HG03196 (cell line): ENCODE measurements at regions not wholly inside any gene's neighbourhood (a gene's known extent, or its start where the extent isn't known, plus 50 kb on each side); places are given as distances from the start of the nearest gene placed in this dataset.
"Not testable (repeated sequence)": the region's sequence is repeated elsewhere in the genome, so short reads cannot be mapped to it uniquely, and the experiment has no call there.

Experiments used
- ATAC-seq: cut with Tn5 transposase; IDR thresholded peaks from one replicate; pipeline ENCODE4 v1.9.1; 2021; ENCODE audit not compliant: unreplicated experiment

DNA sequence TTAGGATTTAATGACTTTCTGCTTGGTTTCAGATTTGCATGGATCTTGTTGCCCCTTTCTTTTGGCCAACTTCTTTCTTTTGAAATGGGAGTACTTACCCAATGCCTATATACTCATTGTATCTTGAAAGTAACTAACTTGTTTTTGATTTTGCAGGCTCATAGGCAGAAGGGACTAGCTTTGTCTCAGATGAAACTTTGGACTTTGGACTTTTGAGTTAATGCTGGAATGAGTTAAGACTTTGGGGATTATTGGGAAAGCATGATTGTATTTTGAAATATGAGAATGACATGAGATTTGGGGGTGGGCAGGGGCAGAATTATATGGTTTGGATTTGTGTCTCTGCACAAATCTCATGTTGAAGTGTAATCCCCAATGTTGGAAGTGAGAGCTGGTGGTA is 657.1 kb downstream of the TMTC2 start:
- ATAC-seq = no peak

DNA sequence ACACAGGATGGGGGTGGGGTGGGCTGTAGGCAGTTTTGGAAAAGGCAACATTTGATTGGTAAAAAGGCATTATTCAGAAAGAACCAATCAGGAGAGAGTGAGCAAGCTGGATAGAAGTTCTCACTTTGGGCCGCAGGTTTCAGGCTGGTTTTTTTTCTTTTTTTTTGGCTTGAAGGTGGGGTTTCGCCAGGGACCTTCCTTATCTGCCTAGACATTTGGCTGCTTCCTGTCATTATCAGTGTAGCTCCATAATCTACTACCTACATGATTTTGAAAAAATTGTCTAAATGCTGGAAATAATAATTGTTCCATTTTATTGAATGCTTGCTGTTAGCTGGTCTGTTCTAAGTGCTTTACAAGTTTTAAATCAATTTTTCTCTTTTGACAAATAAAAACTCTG is 649.0 kb downstream of the TMTC2 start:
- ATAC-seq = no peak

DNA sequence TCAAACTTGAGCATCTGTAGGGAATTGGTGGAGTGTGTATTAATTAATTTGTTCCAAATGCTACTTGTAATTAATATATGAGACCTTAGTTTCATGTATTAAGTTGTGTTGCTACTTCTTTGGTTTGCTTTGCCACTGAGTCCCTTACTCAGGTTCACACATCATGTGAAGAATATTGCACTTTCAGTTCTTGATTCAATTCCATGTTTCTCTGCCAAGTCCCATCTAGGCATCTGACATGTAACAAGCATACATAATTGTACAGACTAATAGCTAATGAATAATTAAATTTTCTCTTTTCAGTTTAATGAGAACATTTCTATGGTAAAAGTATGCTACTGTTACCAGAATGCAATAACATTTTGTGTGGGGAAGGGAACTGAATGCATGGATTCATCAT is 640.0 kb downstream of the TMTC2 start:
- ATAC-seq = no peak

DNA sequence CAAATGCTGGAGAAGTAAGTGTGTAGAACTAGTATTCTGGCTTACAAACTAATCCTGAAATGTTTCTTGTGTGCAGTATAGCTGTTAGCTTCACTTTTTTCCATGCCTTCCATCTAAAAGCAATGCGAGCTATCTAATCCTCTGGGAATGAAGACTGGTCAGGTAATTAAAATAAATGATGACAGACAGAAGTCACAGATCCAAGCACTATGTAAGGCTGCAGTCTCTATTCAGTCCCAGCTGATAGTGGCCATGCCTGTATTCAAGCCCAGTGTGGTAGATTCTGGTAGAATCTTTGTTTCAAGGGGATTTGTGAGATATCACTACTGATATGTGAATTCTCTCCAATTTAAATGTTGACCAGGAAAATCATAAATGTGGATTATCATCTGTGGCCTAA is 637.2 kb downstream of the TMTC2 start:
- ATAC-seq = no peak

DNA sequence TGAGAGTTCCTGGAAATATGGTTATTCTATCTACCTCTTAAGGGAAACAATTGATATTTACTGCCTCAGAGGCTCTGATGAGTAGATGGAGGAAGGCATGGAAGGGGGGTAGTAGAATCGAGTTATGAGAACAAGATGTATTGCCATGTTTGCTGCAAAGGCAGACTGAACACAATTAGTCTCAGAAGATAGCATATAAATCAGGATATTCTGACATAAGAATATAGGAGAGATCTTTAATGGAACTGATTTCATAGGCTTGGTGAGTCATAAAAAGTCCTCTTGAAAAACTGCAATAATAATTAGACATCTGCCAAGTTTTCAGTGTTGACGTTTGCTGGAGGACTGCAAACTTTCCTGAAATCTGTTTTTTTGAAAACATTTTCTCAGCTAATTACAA is 636.1 kb downstream of the TMTC2 start:
- ATAC-seq = no peak

DNA sequence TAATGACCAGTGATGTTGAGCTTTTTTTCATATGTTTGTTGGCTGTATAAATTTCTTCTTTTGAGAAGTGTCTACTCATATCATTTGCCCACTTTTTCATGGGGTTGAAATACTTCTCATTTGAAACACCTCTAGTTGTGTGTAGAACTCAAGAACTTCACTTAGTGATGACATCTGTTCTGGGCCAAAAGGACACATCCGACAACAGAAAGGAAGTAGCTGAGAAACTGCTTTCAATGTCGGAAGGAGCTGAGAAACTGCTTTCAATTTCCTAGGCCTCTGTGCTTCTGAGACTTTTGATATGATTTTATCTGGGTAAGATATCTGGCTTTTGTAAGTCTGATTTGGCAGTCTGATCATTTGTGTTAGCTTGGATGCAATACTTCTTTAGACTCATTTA is 635.3 kb downstream of the TMTC2 start:
- no peak for ATAC-seq

DNA sequence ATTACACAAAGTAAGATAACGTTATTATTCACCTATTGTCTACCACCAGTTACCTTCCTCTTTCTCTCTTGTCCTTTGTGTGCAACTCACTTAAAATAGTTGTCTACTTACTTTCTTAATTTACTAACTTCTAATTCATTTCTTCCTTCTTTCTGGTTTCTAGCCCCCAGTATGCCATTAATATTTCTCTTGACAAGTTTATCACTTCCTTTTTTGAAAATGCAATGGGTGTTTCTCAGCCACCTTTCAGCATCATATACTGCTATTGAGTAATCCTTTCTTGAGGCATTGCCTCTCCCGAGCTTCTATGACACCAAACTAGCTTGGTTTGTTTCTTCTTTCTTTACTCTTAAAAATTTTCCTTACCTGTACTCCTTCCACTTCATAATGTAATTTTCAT is 633.6 kb downstream of the TMTC2 start:
- no peak for ATAC-seq

DNA sequence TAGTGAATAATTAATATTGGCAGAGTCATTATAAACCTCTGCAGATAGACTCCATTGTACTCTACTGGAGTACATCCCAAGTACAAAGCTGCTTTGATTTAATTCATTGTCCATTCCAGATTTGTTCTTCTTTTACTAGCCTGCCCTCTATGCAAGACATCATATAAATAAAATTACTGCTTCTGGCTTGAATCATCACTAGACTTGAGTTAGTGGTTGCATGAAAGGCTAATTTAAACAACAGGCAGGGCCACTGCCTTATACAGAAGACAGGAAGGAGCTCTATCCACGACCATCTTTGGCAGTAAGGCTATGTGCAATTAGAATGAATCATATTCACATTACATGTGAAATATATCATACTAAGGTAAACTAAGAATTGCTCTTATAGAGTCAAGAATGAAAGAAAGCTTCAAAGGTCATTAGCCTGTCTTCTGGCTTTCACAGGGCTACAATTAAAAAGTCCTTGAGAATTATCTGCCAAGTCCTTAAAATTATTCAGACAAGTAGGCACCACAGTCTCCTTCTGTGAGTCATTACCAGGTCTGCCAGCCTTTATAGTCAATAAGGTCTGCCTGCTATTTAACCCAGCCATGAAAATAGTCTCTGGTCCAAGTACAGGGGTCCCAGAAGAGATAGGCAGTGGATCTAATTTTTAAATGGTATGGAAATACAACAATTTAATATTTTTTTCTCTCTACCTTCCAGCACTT is 631.8 kb downstream of the TMTC2 start:
- no peak for ATAC-seq

DNA sequence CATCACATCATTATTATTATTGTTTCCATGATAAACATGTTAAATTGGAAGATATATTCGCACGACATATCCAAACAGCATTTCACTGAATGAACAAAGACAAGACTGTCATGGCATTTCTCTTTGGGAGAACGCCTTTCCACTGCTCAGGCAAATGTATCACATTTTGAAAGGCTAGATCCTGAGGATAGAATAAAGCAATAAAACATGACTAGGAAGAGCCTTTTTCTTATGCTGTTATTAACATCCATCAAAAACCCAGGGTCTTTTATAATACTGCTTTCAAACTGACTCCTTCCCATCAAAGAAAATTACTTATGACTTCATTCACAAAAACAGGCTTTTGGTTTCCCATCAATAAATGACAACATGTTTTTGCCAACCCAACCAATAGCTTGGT is 630.9 kb downstream of the TMTC2 start:
- ATAC-seq = no peak

DNA sequence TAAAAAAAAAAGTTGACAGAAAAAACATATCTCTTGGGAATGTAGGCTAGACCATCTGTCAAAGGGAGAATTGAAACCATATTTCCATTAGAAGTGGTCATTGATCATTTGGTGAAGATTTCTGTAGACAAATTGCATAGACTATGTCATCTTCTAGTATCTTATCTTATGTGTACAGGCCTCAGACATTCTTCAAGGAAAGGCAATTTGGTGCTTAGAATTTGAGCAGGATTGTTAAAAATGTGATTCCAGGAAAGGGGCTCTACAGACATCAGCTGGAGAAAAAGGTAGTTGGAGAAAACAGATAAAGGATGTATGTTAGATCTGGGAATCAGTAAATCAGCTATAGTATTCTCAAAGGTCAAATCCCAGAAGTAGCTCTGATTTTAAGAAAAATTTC is 627.1 kb downstream of the TMTC2 start:
- ATAC-seq = no peak

DNA sequence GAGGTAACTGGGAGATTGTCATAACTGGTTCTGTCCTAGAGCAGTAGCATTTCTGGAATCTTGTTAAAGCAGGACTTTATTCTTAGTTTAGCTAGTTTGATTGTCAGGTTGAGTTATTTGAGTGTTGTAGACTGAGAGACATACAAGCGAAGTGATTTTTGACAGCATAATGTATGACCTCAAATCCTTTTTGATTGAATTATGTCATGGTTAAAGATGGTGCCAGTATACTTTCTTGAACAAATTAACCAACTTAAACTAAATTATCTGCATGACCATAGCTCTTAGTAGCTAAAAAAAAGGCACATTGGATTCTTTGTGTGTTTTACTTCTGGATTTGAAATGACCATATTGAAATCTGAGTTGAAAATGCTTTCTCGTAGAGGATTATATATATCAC is 626.6 kb downstream of the TMTC2 start:
- ATAC-seq = no peak

DNA sequence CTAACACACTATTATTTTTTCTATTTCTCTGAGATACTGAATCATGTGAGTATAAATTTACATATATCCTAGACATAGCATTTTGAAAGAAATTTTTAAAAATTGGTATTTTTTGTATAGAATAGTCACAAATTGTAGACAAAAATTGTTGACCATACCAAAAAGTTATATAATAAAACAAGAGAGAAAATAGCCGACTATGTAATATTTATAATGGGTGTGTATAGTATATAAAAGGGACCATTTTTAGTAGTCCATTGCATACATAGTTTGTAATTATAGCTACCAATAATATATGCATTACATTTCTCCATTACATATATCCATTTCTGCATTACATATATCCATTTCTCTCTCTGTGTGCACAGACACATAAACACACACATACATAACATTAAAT is 590.2 kb downstream of the TMTC2 start:
- ATAC-seq = no peak

DNA sequence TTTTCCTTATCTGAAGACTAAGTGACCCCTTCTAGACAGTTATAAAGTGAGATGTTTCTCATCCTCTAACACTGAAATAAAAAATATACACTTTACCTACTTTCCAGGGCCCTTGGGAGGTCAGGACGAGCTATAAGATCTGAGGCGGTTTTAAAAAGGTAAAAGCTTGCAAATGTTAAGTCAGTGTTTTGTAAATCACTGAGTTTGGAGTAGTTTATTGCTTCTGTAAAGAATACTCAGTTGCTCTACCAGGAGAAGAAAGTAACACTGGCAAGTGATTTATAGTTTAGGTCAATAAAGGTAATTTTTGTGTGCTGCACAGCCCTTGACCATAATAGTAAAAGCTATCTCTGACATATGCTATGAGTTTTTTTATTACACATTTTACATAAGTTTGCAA is 584.5 kb downstream of the TMTC2 start:
- ATAC-seq = no peak

DNA sequence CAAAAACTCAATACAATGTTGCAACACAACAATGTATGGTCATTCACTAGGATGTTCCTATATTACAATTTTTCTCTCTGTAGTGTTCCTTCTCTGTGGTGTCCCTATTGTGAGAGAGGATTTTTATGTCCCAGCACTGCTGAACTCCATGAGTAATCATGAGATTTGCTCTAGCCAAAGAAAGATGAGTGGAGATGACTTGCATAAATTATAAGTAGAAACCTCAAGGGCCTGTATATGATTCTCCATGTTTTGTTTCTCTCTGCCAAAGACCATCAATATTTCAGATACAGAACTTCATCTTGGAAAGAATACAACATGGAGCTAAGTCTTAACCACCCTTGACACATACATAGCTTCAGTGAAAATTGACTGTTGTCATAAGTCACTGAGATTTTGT is 579.1 kb downstream of the TMTC2 start:
- no peak for ATAC-seq

DNA sequence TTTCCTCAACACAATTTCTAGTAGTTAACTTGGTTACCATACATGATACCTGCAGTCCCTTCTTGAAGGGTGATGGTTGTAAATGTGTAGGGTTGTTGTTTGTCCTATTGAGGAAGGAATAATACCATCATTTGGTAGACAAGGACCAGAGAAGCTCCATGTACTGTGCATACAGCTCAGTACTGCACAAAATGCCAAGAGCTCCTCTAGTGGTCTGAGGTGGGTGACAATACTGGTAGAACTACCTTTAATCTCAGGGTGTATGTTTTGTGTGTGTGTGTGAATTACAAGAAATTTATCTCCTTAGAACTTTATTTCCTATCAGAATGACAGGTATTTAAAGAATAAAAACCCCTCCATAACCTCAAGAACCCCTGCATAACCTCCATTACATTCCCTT is 575.3 kb downstream of the TMTC2 start:
- no peak for ATAC-seq

DNA sequence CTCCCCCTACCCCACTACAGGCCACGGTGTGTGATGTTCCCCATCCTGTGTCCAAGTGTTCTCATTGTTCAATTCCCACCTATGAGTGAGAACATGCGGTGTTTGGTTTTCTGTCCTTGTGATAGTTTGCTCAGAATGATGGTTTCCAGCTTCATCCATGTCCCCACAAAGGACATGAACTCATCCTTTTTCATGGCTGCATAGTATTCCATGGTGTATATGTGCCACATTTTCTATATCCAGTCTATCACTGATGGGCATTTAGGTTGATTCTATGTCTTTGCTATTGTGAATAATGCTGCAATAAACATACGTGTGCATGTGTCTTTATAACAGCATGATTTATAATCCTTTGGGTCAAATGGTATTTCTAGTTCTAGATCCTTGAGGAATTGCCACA is 573.4 kb downstream of the TMTC2 start:
- not testable (repeated sequence) for ATAC-seq

DNA sequence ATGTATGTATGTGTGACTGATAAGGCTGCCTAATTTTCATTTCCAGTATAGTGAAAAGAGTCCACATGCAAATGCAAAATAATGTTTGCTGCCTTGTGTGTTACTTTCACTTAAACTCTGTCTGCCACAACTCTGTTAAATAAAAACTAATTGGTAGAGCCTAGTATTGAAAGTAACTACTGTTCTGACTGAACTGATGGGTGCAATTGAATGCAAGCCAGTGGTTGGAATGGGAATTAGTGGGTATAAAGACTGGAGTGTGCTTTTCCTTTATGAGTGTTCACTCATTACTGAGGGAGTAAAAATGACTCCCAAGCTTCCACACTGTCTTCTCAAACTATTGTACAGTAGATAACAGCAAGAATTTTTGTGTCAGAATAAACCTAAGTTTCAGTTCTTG is 571.0 kb downstream of the TMTC2 start:
- no peak for ATAC-seq

DNA sequence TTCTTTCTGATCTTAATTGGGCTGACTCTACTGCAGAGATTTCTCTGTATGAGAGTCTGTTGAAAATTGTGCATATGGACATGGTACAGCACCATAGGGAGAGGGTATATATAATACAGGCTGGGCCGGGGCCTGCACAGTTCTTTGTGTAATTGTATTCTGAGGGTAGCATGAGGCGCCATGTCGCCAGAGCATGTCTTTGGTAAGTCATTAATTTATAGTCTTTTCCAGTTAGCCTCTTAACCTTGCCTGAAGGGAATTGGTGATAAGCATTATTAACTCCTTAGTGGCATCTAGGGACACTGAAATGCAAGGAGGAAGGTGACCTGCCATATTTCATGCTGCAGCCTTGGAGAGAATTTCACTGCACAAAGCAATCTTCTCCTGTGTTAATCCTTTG is 569.9 kb downstream of the TMTC2 start:
- ATAC-seq = no peak

DNA sequence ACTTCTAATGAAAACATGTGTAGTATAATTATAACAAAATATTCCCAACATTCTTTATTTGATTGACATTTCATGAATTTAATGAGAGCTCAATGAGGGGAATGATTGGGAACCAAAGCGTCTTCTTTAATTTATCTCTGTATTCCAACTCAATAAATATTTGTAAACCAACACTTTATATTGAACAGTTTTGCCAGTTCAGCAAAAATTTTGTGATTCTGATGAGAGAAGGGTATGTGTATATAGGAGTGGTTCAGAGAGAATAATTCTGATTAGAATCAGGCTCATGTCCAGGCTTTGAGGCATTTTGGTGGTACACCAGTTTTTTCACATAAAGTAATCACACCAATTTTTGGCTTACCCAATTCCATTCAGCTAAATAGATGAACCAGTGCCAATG is 564.2 kb downstream of the TMTC2 start:
- no peak for ATAC-seq

DNA sequence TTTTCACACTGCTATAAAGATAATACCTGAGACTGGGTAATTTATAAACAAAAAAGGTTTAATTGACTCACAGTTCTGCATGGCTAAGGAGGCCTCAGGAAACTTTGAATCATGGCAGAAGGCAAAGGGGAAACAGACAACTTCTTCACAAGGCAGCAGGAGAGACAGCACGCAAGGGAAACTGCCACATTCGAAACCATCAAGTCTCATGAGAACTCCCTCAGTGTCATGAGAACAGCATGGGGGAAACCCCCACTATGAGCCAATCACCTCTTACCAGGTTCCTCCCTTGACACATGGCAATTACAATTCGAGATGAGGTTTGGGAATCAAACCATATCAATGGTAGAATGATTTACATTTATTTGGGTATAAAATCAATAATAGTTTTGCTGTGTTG is 558.5 kb downstream of the TMTC2 start:
- no peak for ATAC-seq

DNA sequence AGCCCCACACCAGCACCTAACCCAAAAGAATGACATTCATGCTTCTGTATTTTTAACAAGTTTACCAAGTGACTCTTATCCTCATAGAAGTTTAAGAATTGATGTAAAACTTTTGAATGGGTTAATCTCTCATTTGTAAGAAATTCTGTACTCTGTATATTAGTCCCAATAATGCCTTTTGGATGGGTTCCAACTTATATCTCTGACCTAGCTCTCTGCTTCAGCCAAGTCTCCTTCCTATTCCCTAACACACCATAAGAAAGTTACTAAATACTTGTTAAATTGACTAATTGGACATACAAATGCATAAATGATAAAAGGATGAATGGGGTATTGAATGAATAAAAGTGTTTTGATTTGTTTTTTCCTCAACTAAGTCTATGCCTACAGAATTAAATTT is 557.3 kb downstream of the TMTC2 start:
- no peak for ATAC-seq

DNA sequence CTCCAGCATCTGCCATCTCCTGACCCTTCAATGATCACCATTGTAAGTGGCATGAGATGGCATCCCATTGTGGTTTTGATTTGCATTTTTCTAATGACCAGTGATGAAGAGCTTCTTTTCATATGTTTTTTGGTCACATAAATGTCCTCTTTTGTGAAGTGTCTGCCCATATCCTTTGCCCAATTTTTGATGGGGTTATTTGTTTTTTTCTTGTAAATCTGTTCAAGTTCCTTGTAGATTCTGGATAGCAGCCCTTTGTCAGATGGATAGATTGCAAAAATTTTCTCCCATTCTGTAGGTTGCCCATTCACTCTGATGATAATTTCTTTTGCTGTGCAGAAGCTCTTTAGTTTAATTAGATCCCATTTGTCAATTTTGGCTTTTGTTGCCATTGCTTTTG is 547.3 kb downstream of the TMTC2 start:
- ATAC-seq = not testable (repeated sequence)

DNA sequence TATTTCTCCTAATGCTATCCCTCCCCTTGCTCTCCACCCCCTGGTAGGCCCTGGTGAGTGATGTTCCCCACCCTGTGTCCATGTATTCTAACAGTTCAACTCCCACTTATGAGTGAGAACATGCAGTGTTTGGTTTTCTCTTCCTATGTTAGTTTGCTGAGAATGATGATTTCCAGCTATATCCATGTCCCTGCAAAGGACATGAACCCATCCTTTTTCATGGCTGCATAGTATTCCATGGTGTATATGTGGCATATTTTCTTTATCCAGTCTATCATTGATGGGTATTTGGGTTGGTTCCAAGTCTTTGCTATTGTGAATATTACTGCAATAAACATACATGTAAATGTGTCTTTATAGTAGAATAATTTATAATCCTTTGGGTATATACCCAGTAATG is 540.3 kb downstream of the TMTC2 start:
- not testable (repeated sequence) for ATAC-seq

DNA sequence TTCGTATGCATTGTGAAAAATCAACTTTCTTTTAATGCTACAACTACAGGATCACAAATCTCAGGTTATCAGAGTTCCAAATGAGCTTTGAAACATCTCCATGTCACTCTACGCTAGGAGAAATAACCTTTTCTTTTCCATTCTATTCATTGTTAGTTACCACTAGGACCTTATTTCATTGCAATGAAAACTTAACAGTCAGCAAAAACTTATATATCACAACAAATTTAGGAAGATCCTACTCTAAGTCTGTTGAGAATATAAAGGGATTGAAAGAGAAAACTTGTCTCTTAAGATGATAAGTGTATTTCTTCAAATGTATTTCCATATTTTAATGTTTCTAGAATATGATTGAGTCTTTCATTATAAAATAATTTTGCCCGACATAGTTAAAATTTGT is 539.1 kb downstream of the TMTC2 start:
- no peak for ATAC-seq
